Spleen (tissue), 11 donors: ENCODE measurements at regions not wholly inside any gene's neighbourhood (a gene's known extent, or its start where the extent isn't known, plus 50 kb on each side); places are given as distances from the start of the nearest gene placed in this dataset.

ENCODE experiments used
- DNase-seq: peaks from one replicate; pipeline ENCODE4 v3.0.0-alpha.2; 2020
- H3K27ac ChIP-seq, 8 donors: fragments of 200-600 bp; sonication (generic) in 7 of 8; 1 replicate in 4 of 8; 2 replicates in 4 of 8; pipeline versions ENCODE4 v1.5.0 to v1.8.0; 2016 to 2021; ENCODE audit warnings: inconsistent platforms in 4 of 8, mild to moderate bottlenecking in 4 of 8, moderate library complexity in 1 of 8
- H3K27me3 ChIP-seq, 7 donors: fragments of 200-600 bp; sonication (generic) in 6 of 7; replicated peaks in 1 of 7; 1 replicate in 4 of 7; 2 replicates in 3 of 7; pipeline versions ENCODE4 v1.5.0 to v1.8.0; 2016 to 2021; ENCODE audit warnings: inconsistent platforms in 3 of 7, mild to moderate bottlenecking in 1 of 7
- H3K36me3 ChIP-seq, 6 donors: fragments of 200-600 bp; sonication (generic) in 5 of 6; 1 replicate in 4 of 6; 2 replicates in 2 of 6; pipeline versions ENCODE4 v1.5.0 to v1.8.0; 2016 to 2021; ENCODE audit warnings: inconsistent platforms in 2 of 6
- H3K4me1 ChIP-seq, 6 donors: fragments of 200-600 bp; sonication (generic) in 5 of 6; 1 replicate in 3 of 6; 2 replicates in 3 of 6; pipeline versions ENCODE4 v1.5.0 to v1.8.0; 2016 to 2021; ENCODE audit warnings: inconsistent platforms in 3 of 6
- H3K4me3 ChIP-seq, 8 donors: fragments of 200-600 bp; sonication (generic) in 7 of 8; 1 replicate in 4 of 8; 2 replicates in 4 of 8; pipeline versions ENCODE4 v1.5.0 to v1.8.0; 2016 to 2021; ENCODE audit warnings: inconsistent platforms in 4 of 8, mild to moderate bottlenecking in 4 of 8, moderate library complexity in 2 of 8
- H3K9me3 ChIP-seq, 8 donors: fragments of 200-600 bp; sonication (generic) in 7 of 8; 1 replicate in 4 of 8; 2 replicates in 4 of 8; pipeline versions ENCODE4 v1.5.0 to v1.8.0; 2016 to 2021; ENCODE audit warnings: inconsistent platforms in 4 of 8
- CTCF ChIP-seq, 11 experiments: fragments of 200-600 bp in 7 of 11; fragments of 450-650 bp in 4 of 11; sonication (generic) in 4 of 11; IDR thresholded peaks in 8 of 11; conservative IDR thresholded peaks in 3 of 11; 1 replicate in 7 of 11; 2 replicates in 4 of 11; pipeline versions ENCODE4 v1.4.0 to v1.8.0; 2016 to 2021; ENCODE audit warnings: antibody characterized with exemption in 11 of 11, inconsistent platforms in 4 of 11, mild to moderate bottlenecking in 1 of 11
- POLR2A ChIP-seq, 3 donors: fragments of 450-650 bp; IDR thresholded peaks; one replicate each; pipeline ENCODE4 v1.5.1; 2017; ENCODE audit warnings: antibody characterized with exemption in 3 of 3, mild to moderate bottlenecking in 1 of 3
- POLR2AphosphoS5 ChIP-seq, 3 donors: sonication (generic); formaldehyde crosslinking; IDR thresholded peaks; one replicate each; pipeline ENCODE4 v1.5.1; 2017; ENCODE audit warnings: antibody characterized with exemption in 3 of 3
- WGBS, 5 donors: extraction: QIAGEN DNeasy Blood & Tissue Kit in 3 of 5; methylation state at CpG; one replicate each; pipeline versions ENCODE4 v1.1.5 to v1.1.7; 2013 to 2018; 5-methylcytosine and 5-hydroxymethylcytosine counted together
- intact Hi-C: fragments of 100-400 bp; cut with DNase I; formaldehyde crosslinking; loops from one replicate; pipeline ENCODE4 v1.15.0; 2023; ENCODE audit warnings: low total_unique reads
- donor health status: healthy with polysubstance abuse.
- donor health status: DM: no; HTN: no; CAD: no; lungs with moderate emphysema.
- donor health status: DM: no; HTN: no; CAD: no.
- donor health status: Bipolar disorder and iron deficiency.
- donor health status: healthy.
- donor health status: DM: no; HTN: no; CAD: no.
- donor health status: DM: yes; HTN: yes; CAD: no.

GRCh38 chr2:217628061-217628460, 374.7 kb downstream of the TNS1 start:
- 65 to 85% (median 75%) methylated on average over 2 of the region's 2 CpGs for WGBS, 5 donors
- TF ChIP-seq POLR2A (IDR thresholded peaks at IDR 0.05): no peak
- no peak for TF ChIP-seq CTCF (IDR thresholded peaks at IDR 0.05 in 8 of 11, conservative IDR thresholded peaks at IDR 0.05 in 3 of 11)
- no peak for TF ChIP-seq POLR2AphosphoS5 (IDR thresholded peaks at IDR 0.05)
- no peak overlapping the region for H3K27ac ChIP-seq

DNA sequence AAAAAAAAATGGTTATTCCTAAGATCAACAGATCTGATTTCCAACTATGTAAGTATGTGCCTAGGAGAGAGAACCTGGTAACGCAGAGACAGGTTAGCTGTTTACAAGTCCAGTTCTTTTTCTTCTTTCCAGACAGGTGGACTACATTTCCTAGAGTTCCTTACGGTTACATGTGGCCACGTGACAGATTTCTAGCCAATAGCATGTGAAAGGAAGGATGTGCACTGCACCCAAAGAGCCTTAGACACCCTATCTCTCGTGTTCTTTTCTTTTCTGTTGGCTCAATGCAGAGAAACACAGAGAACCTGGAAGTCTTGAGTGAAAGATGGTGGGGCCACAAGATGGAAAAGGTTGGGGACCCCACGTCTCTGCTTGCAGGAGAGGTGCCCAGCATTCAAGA, 375.9 kb downstream of the TNS1 start:
- WGBS, 5 donors: 79 to 95% (median 89%) methylated on average over 5 of the region's 5 CpGs
- DNase-seq: no peak
- TF ChIP-seq POLR2AphosphoS5 (IDR thresholded peaks at IDR 0.05) (no peak), CTCF (IDR thresholded peaks at IDR 0.05 in 8 of 11, conservative IDR thresholded peaks at IDR 0.05 in 3 of 11) (no peak), POLR2A (IDR thresholded peaks at IDR 0.05) (no peak)
- peaks cover 0 to 5% (median 0%) of the 10 kb centered on the region in 6 donors for H3K4me1 ChIP-seq
- no peak overlapping the region for H3K27ac ChIP-seq
- H3K4me3 ChIP-seq: no peak overlapping the region
- intact Hi-C loops: no loop called here
- H3K9me3 ChIP-seq: no peaks in the 10 kb centered on the region
- H3K36me3 ChIP-seq: no peaks in the 10 kb centered on the region
- no peaks in the 10 kb centered on the region for H3K27me3 ChIP-seq

More at GRCh38 chr2:217628061-217628460, 374.7 kb downstream of the TNS1 start:
- Histone ChIP-seq H3K27me3 (no peaks in the 10 kb centered on the region), H3K9me3 (no peaks in the 10 kb centered on the region), H3K4me1 (no peaks in the 10 kb centered on the region), H3K4me3 (no peak overlapping the region), H3K36me3 (no peaks in the 10 kb centered on the region)
- no peak for DNase-seq
- intact Hi-C loops: no loop called here

GRCh38 chr2:217625557-217626169, 377.1 kb downstream of the TNS1 start:
- DNase-seq: no peak
- H3K27ac ChIP-seq: no peak overlapping the region
- H3K9me3 ChIP-seq: no peaks in the 10 kb centered on the region
- WGBS, 5 donors: 61 to 79% (median 73%) methylated on average over 4 of the region's 4 CpGs
- H3K4me3 ChIP-seq: no peak overlapping the region
- peaks cover 0 to 5% (median 0%) of the 10 kb centered on the region in 6 donors for H3K4me1 ChIP-seq
- no peaks in the 10 kb centered on the region for H3K36me3 ChIP-seq
- intact Hi-C loops: no loop called here
- TF ChIP-seq POLR2A (IDR thresholded peaks at IDR 0.05) (no peak), POLR2AphosphoS5 (IDR thresholded peaks at IDR 0.05) (no peak), CTCF (IDR thresholded peaks at IDR 0.05 in 8 of 11, conservative IDR thresholded peaks at IDR 0.05 in 3 of 11) (no peak)
- H3K27me3 ChIP-seq: no peaks in the 10 kb centered on the region

DNA sequence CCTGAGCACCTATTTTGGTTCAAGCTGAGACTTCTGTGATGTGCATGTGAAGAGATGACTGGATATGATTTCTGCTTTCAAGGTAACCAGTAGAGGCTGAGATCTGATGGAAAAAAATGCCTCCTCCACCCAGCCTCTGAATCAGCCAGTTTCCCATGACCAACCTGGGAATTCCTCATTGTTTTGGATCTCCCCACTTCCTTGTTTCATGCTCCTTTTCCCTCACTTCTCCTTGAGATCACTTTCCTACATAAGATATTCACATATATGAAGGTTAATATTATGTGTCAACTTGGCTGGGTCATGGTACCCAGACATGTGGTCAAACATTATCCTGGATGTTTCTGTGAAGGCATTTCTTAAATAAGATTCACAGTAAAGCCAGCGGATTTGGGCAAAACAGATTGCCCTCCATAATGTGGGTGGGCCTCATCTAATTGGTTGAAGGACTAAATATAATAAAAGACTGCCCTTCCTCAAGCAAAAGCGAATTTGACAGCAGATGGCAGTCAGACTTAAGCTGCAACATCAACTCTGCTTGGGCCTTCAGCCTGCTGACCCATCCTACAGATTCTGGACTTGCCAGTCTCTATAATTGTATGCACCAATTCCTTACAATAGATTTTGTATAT, 379.4 kb downstream of the TNS1 start:
- 80 to 98% (median 82%) methylated on average over 2 of the region's 2 CpGs for WGBS, 5 donors
- DNase-seq: no peak
- intact Hi-C loops: no loop called here

More for the DNA sequence above, 379.4 kb downstream of the TNS1 start:
- H3K27ac ChIP-seq: no peak overlapping the region
- H3K27me3 ChIP-seq: no peaks in the 10 kb centered on the region
- no peaks in the 10 kb centered on the region for H3K9me3 ChIP-seq
- no peak overlapping the region for H3K4me3 ChIP-seq
- H3K4me1 ChIP-seq: peaks cover 0 to 5% (median 0%) of the 10 kb centered on the region in 6 donors
- no peak for TF ChIP-seq POLR2A (IDR thresholded peaks at IDR 0.05)
- no peak for TF ChIP-seq CTCF (IDR thresholded peaks at IDR 0.05 in 8 of 11, conservative IDR thresholded peaks at IDR 0.05 in 3 of 11)
- TF ChIP-seq POLR2AphosphoS5 (IDR thresholded peaks at IDR 0.05): no peak
- H3K36me3 ChIP-seq: no peaks in the 10 kb centered on the region
